Right ventricle myocardium inferior (tissue), 1 donor: ENCODE measurements at regions not wholly inside any gene's neighbourhood (a gene's known extent, or its start where the extent isn't known, plus 50 kb on each side); places are given as distances from the start of the nearest gene placed in this dataset.
A peak's percentile ranks its signal among the peaks of the same experiment; 100 is the strongest.

Experiments
- ATAC-seq: fragments of 200-7000 bp; cut with Tn5 transposase; one replicate; pipeline ENCODE4 v1.9.1; 2020; ENCODE audit warnings: mild to moderate bottlenecking, moderate library complexity
- DNase-seq: peaks from one replicate; pipeline ENCODE4 v3.0.0; 2021; ENCODE audit errors: missing footprints
- intact Hi-C: fragments of 100-400 bp; cut with DNase I; formaldehyde crosslinking; loops from one replicate; pipeline ENCODE4 v1.11.0; 2022
- donor health status: DM: no; HTN: yes; CAD: no; lungs with severe emphysema.

DNA sequence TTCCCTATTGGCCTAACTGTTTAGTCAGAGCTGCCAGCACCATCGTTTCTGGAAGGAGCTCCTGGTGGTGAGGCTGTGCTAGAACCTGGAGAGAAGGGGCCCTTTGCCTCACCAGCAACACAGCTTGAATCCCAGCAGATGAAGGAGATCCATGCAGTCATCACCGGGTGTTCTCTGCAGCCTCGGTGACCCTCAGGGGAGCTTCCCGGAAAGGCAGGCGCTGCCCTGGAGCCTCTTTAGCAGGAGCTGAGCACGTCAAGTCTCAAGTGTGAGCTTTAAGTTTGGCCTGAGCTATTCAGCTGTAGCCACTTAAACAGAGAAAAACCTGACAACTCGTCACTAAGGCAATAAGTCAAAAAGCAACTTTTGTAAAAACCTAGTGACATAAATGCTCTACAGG is 181.2 kb upstream of the FOXQ1 start:
- ATAC-seq (peak; percentile 87), DNase-seq (no peak)
- intact Hi-C loops = no loop called here

DNA sequence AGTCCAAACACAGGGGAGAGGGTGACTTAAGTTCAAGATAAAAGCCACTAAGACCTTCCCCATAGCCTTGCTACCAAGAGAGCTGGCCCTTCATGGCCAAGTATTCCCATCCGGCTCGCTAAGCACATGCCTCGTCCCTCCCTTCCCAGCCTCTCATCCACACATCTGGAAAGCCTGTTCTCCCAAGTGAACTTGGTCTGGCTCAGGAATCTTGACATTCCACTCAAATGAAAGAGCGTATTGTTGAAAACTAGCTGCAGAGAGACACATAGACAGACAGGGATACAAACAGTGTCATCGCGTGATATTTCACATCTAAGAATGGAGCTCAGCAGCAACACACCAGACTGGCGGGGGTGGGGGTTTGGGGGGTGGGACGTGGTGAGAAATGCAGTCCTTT is 182.8 kb upstream of the FOXQ1 start:
- ATAC-seq = peak; percentile 70
- intact Hi-C loops = loop anchor here (10.0 kb wide), 1 partner anchor 246 kb away; no protein-coding TSS in a partner anchor
- DNase-seq = no peak

DNA sequence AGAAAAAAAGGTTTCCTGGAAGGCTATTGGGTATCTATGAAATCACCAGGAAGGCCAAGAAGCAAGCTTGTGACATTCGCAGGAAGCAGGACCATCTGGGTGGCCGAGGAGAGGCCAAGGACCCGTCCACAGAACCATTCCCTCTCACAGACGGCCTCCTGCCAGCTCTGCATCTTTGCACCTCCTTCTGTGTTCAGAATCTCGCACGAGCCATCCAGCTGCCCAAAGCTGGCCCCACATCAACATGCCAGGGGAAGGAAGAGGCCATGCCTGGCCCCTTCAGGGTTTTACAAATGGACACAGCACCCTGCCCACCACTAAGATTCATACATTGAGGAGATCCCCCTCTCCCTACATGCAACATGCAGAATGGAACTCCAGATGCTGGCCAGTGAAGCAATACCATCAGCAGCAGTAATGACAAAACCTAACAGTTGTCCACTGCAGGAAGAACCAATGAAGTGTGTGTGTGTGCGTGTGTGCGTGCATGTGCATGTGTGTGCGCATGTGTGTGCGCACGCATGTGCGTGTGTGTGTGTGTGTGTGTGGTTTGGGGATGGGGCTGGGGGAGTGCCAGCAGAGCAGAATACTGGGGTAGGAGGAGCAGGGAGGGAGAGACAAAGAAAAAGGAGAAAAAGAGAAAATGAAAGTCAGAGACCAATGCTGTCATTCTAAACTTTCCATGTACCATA is 184.2 kb upstream of the FOXQ1 start:
- ATAC-seq (no peak), DNase-seq (no peak)
- intact Hi-C loops = loop anchor here (10.0 kb wide), 1 partner anchor 247 kb away; no protein-coding TSS in a partner anchor

DNA sequence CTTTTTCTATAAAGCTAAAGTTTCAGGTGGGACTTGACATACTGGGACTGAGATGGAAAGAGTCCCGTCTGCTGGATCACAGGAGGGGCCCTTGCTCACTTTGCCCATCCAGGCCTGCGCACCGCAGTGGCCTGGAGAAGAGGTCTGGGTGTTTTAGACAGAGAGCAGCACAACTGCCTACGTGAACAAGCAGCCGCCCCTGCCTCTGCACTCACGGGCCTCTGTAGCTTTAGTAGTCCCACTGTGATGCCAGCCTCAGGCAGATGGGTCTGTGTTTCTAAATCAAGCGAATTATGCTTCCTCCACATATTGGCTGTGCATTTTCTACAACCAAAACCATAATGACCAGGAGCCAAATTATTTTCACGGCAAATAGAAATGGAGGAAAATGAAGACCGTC is 184.8 kb upstream of the FOXQ1 start:
- DNase-seq = no peak
- intact Hi-C loops = loop anchor here (10.0 kb wide), 1 partner anchor 248 kb away; no protein-coding TSS in a partner anchor
- no peak for ATAC-seq

DNA sequence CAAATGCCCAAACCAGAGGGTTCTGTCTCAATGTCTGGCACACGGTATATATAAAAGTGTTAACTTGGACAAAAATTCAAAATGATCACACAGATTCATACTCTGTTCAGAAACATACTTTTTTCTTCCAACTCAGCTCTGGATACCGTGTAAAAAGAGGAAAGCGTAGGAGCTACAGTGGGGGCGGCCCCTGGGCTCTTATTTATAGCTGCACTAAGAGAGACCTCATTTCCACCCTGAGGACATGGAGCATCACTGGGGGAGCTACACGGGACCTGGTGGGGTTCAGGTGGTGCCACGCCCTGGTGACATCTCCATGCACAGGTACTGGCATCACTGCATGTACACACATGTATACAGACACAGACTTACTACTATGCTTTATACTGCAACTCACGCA is 185.9 kb upstream of the FOXQ1 start:
- DNase-seq (no peak), ATAC-seq (no peak)
- intact Hi-C loops = loop anchor here (10.0 kb wide), 1 partner anchor 249 kb away; no protein-coding TSS in a partner anchor

DNA sequence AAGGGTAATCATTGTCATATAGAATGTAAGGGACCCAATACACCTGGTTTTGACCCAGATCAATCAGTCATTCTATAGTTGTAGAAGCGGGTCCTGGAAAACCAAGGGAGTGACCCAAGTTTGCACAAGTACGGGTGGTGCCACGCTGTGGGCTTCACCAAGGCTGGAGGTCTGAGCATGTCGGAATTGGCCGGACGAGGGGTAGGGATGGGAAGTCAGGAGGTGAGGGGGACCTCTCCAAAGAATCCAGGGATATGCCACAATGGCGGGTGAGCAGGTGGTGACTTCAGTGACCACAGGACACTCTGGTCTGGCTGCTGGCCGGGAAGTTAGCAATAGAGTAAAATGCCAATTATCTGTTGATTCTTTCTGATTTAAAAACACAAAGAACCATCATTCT is 186.6 kb upstream of the FOXQ1 start:
- ATAC-seq = no peak
- no peak for DNase-seq
- intact Hi-C loops = loop anchor here (10.0 kb wide), 1 partner anchor 250 kb away; no protein-coding TSS in a partner anchor

DNA sequence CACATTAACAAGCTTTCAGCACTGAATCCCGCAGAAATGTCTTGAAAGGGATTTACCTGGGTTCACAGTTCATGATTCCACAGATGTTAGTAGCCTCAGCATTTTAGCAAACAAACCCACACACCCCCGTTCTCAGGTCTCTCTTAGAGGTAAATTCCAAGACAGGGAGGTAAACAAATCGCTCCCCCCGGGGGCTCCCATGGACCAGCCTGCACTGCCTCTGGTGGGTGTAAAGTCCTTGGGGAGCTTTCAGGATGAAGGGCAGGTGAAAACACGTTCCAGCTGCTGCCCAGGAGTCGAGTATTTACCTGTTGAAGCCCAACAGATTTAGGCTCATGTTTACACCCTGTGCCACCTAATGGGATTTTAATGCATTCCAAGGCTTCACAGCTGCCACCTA is 187.0 kb upstream of the FOXQ1 start:
- DNase-seq (no peak), ATAC-seq (no peak)
- intact Hi-C loops = loop anchor here (10.0 kb wide), 1 partner anchor 250 kb away; no protein-coding TSS in a partner anchor

DNA sequence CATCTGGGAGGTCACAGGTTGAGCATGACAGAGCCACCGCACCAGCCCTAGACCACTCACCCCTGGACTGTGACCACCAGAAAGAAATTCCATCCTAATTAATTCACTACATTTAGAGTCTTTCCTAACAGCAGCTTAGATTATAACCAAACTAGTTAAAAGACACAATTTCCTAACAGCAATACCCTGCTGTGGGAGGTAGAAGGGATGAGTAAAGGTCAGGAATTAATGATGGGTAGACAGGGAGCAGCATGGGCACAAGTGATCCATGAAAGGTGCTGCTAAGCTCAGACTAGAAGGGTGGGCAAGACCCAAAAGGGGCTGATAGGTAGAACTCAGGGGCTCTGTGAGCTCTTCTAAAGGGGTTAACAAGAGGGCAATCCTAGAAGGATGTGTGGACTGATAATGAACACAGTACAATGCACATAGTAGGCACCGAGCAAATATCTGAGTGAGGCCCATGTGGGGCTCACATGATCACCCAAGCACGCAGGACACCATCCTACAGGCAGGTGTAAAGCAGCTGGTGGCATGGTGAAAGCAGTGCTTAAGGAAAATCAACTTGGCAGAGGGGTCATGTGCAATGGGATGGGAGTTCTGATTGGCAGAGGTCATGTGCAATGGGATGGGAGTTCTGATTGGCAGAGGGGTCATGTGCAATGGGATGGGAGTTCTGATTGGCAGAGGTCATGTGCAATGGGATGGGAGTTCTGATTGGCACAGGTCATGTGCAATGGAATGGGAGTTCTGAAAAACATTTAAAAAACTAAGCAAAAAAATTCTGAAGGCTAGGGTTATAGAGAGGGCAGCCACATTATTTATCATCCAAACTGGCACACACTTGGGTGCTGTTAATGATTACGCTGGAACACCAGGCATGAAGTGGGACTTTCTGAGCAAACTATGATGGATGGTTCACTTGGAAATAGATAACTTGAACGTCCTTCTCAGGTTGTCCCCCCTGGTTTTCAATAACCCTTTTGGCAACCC is 188.2 kb upstream of the FOXQ1 start:
- intact Hi-C loops = loop anchor here (10.0 kb wide), 1 partner anchor 251 kb away; no protein-coding TSS in a partner anchor
- no peak for ATAC-seq
- DNase-seq = no peak

DNA sequence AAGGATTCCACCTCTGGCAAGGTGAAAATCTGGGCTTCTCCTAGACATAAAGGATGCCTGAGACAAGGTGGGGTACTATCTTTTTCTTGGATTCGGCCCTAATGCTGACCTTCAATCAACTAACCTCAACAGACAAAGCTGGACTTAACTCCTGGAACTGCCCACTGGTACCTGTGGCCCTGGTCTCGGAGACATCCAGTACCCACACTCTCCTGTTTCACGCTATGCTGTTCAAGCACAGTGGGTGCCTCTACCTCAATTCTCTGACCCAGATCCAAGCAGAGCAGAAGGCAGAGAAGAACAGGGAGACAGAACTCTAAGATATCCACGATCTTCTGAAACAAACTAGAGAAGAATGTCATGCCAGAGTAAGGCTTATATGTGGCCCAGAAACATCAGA is 189.8 kb upstream of the FOXQ1 start:
- intact Hi-C loops = loop anchor here (10.0 kb wide), 1 partner anchor 253 kb away; no protein-coding TSS in a partner anchor
- no peak for DNase-seq
- no peak for ATAC-seq

DNA sequence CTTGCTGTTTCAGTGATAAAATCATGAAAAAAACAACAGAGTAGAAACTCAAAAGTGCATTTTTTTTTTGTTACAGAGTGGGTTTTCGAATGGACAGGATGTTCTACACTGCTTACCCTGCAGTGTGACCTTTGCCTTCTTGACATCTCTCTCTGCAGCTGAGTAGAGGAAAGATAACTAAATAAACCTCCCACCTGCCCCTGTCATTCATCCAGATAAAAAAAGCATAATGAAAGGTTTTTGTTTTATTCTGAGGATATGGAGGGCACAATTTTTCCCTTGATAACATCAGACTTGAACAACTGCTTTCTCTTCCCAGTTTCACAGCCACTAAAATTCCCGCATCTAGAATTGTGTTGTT is 193.6 kb upstream of the FOXQ1 start:
- intact Hi-C loops = no loop called here
- DNase-seq (no peak), ATAC-seq (no peak)

DNA sequence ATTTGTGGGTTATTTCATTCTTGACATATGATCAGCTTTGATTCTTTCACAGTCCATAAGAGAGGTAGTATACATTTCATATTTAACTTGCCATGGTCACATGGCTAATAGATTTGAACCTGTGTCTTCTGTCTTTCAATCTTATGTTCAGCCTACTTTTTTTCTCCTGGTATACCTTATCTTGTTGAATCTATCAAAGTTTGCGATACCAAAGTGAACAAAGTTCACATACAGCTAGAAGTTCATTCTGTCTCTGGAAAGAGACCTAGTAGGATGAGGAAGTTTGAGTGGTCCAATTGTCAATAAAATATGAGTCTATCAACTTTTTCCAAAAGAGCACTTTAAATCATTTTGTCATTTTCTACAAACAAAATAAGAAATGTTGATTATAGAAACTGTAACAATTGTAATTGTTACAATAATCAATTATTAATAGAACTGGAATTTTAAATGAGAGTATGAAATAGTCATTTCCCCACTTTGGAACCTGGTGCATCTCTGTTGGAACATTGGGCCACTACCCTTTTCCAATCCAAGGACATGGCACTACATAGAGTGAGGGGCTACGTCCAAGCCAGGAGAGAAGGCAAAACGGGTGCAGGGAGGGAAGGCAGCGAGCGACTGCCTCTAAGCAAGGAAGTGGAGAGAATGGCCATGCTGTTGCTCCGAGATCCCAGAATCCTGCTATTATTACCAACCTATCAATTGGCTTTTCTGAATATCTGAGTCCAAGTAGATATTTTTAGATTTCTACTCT is 194.2 kb upstream of the FOXQ1 start:
- ATAC-seq = no peak
- intact Hi-C loops = no loop called here
- DNase-seq = no peak

DNA sequence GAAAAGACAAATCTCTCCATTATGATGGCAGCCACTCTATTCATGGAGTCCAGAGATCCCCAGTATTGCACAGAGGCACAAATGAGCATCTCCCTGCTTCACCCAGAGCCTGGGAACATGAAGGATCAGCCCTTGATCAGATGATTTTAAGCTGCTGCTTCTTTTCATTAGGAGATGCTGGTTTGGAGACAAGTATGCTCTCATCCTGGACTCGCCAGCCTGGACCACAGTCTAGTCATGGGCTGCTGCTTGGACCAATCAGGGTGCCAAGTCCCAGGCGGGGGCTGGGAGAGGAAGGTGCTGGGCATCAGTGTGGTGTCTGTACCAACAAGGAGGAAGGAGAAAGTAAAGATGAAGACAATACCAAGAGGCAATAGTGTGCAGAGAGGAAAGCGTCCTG is 195.7 kb upstream of the FOXQ1 start:
- DNase-seq (no peak), ATAC-seq (no peak)
- intact Hi-C loops = no loop called here

DNA sequence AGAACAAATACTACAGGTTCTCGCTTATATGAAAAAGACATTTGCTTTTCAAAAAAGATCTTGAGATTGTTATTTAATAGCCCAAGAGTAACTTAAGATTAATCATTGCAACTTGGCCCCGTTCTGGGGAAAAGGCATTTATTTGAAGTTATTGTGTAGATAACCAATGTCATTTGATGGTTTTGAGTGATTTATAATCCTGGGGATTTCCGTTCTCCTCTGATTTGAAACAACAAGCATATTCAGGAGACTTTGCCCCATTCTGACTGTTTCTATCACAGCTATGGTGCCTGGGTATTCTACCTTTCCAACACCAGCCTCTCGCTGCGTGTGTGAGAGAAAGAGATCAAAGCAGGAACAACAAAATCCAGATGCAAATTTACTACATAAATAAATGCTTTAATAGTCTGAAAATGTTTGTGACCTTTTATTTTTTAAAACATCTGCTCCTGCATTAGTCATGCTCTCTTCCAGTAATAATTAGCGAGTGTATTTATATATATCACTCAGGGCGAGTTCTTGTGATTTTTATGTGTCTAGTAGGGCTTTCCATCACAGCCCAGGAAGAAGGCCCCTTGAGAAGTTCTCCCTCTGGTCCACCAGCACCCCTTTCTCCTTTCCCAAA is 197.9 kb upstream of the FOXQ1 start:
- ATAC-seq (no peak), DNase-seq (no peak)
- intact Hi-C loops = no loop called here

DNA sequence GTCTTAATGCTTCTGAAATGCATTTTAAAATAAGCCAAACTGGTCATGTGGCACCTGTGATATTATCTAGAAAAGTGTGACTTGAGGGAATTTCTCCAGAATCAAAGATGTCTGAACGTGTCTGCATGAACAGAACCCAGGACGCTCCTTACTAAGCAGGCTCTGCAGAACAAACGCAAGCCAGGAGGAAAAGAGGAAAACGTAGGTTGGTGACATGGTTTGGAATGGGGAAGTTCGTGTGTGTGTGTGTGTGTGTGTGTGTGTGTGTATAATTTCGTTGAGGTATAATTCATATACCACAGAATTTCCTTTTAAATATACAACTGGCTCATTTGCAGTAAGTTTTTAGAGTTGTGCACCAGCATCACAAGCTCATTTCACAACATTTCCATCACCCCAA is 200.5 kb upstream of the FOXQ1 start:
- DNase-seq (no peak), ATAC-seq (no peak)
- intact Hi-C loops = no loop called here

DNA sequence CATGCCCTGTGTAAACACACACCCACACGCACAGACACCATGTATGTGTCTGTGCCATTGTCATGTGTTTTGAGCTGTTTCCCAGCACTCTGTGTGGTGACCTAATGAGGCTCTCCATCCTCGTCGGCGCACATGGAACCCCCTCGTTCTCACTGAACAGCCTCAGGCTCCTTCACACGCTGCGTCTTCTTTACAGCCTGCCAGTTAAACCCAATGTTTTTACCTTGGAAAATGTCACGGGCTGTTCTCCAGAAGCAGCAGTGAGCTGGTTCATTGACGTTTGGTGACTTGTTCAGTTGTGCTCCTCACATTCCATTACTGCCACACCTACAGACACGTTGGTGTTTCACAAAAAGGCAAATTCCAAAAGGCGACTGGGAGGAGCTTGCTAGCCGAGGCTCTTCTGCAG is 201.0 kb upstream of the FOXQ1 start:
- DNase-seq = no peak
- ATAC-seq = no peak
- intact Hi-C loops = no loop called here

DNA sequence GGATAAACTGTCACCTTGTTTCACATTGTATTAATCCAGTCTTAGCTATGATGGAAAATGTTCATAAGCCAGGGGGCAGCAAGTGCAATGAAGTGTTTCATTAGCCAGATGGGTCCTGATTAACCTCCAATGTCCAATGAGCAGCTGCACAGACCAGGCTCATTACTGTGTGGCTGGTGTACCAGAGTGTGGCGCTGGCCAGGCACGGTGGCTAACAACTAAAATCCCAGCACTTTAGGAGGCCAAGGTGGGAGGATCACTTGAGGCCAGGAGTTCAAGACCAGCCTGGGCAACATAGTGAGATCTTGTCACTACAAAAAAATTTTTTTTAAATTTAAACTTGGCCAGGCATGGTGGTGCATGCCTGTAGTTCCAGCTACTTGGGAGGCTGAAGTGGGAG is 201.7 kb upstream of the FOXQ1 start:
- intact Hi-C loops = no loop called here
- ATAC-seq = no peak
- DNase-seq = no peak

DNA sequence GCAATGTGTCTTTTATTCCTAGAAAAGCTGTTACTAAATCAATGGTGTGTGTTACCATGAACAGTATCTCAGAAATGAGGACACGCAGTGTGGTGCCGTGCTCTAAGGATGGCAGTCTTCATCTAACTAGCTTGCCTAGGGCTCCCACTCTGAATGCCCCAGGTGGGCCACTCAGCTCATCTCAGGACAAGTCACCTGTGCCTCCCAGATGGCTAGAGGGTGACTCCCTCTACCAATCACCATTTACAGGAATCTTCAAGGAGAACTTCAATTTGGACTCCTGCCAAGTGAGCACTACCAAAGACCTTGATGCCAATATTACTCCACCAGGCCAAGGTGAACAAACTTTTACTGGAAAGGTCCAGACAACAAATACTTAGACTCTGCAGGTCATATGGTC is 202.8 kb upstream of the FOXQ1 start:
- no peak for DNase-seq
- ATAC-seq = no peak
- intact Hi-C loops = no loop called here

DNA sequence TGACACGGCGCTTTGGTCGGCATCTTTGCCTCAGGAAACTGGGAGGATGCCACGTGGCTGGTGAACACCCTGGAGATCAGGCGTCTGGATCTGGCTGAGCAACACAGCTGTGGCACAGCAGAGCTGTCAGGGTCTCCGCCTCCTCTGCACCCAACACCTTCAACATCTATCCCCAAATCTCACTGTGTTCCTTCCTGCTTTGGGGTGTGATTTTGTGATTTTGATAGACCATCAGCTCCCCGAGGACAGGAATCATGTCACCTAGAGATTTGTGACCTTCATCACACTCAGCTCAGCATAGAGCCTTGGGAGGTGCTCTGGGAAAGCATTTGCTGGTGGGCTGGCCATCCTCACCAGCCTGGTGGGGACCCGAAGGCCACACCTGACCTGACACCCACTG is 203.7 kb upstream of the FOXQ1 start:
- ATAC-seq (no peak), DNase-seq (no peak)
- intact Hi-C loops = no loop called here

DNA sequence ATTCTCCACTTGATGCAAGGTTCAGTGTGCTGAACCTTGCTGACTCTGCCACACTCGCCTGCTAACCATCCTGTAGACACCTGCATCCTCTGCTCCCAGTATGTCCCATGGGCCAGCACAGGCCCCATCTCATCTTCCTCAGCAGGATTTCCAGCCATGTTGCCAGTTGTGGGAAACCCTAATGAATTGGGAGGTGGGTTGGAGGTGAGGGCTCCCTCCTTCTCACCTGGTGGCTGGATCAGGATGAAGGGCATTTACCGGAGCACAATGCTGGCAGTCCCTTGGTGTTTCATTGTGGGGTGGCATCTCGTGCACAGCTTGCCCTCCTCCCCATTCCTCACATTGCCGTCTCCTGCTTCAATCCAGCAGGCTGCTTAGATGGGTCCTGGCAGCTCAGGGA is 204.3 kb upstream of the FOXQ1 start:
- ATAC-seq (no peak), DNase-seq (no peak)
- intact Hi-C loops = no loop called here
